ENCODE measurements at regions not wholly inside any gene's neighbourhood (a gene's known extent, or its start where the extent isn't known, plus 50 kb on each side); places are given as distances from the start of the nearest gene placed in this dataset.

- TF ChIP-seq CTCF (IDR thresholded peaks at IDR 0.05; ENCODE audit: extremely low read depth, missing control alignments), result no peak
- DNase-seq (ENCODE audit: low spot score), result no peak
Measured at GRCh38 chrX:39073131-39073530, 271.9 kb downstream of the MID1IP1 start.

- no peak for TF ChIP-seq CTCF (IDR thresholded peaks at IDR 0.05; ENCODE audit: extremely low read depth, missing control alignments)
- no peak for DNase-seq (ENCODE audit: low spot score)
Measured at GRCh38 chrX:39096599-39096998, 295.3 kb downstream of the MID1IP1 start.

GRCh38 chrX:39104745-39105144, 303.5 kb downstream of the MID1IP1 start:
- no peak for DNase-seq (ENCODE audit: low spot score)
- no peak for TF ChIP-seq CTCF (IDR thresholded peaks at IDR 0.05; ENCODE audit: extremely low read depth, missing control alignments)

GRCh38 chrX:39112143-39112542, 310.9 kb downstream of the MID1IP1 start:
- no peak for DNase-seq (ENCODE audit: low spot score)
- no peak for TF ChIP-seq CTCF (IDR thresholded peaks at IDR 0.05; ENCODE audit: extremely low read depth, missing control alignments)

- no peak for TF ChIP-seq CTCF (IDR thresholded peaks at IDR 0.05; ENCODE audit: extremely low read depth, missing control alignments)
- DNase-seq (ENCODE audit: low spot score), result no peak
Measured at GRCh38 chrX:39115166-39115565, 313.9 kb downstream of the MID1IP1 start.

GRCh38 chrX:39117101-39117500, 315.8 kb downstream of the MID1IP1 start:
- TF ChIP-seq CTCF (IDR thresholded peaks at IDR 0.05; ENCODE audit: extremely low read depth, missing control alignments), result no peak
- no peak for DNase-seq (ENCODE audit: low spot score)

- no peak for DNase-seq (ENCODE audit: low spot score)
- TF ChIP-seq CTCF (IDR thresholded peaks at IDR 0.05; ENCODE audit: extremely low read depth, missing control alignments), result no peak
Measured at GRCh38 chrX:39121903-39122302, 320.6 kb downstream of the MID1IP1 start.
